Fibroblast of lung (primary cell): ENCODE measurements at regions not wholly inside any gene's neighbourhood (a gene's known extent, or its start where the extent isn't known, plus 50 kb on each side); places are given as distances from the start of the nearest gene placed in this dataset.

Source experiments
- CTCF ChIP-seq, 2 donors: IDR thresholded peaks in 1 of 2; conservative IDR thresholded peaks in 1 of 2; 1 replicate in 1 of 2; 2 replicates in 1 of 2; pipeline ENCODE4 v1.5.1; 2011 to 2012; ENCODE audit warnings: low read length in 2 of 2, control low read depth in 1 of 2, inconsistent platforms in 1 of 2, low read depth in 1 of 2, mild to moderate bottlenecking in 1 of 2
- EZH2 ChIP-seq: IDR thresholded peaks from 2 replicates; pipeline ENCODE4 v1.5.1; 2012; ENCODE audit warnings: low read length, control low read depth, mild to moderate bottlenecking; ENCODE audit errors: missing control alignments

DNA sequence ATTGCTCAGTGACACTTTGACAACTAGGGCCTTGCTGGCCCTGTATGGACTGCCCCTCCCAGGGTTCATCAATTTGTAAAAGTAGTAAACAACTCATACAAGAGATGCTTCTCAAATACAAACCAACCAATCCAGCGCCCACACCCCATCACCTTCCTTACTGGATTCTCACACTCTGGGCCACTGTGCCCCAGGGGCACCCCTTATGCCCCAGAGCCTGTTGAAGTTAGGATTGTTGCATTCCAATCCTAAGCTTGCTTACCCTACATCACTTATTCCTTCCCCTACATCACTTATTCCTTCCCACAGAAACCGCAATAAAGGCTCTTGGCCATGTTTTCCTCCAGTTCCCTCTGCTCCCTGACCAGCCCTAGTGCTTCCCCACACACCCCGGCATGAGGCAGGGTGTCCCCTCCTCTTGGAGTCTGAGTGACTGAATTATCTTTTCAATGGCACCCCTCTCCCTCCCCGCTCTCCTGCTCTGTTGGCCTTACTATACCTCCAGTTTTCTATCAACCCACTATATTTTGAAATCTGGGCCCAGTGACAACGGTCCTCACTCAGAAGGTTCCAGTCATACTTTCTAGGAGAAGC lies 182.4 kb upstream of the S1PR3 start:
- TF ChIP-seq CTCF (conservative IDR thresholded peaks at IDR 0.05 in 1 of 2, IDR thresholded peaks at IDR 0.05 in 1 of 2; ENCODE audit: low read depth in 1 of 2, low read length in 2 of 2), result no peak
- no peak for TF ChIP-seq EZH2
